Ovary (tissue), 3 donors: ENCODE measurements at regions not wholly inside any gene's neighbourhood (a gene's known extent, or its start where the extent isn't known, plus 50 kb on each side); places are given as distances from the start of the nearest gene placed in this dataset.
"Not testable (repeated sequence)": the region's sequence is repeated elsewhere in the genome, so short reads cannot be mapped to it uniquely, and the experiment has no call there.

Source experiments
- CTCF ChIP-seq, 3 donors: fragments of 450-650 bp in 2 of 3; fragments of 200-600 bp in 1 of 3; IDR thresholded peaks; one replicate each; pipeline versions ENCODE4 v1.5.1 to v1.8.0; 2016 to 2022; ENCODE audit warnings: antibody characterized with exemption in 3 of 3, mild to moderate bottlenecking in 1 of 3
- POLR2A ChIP-seq: fragments of 450-650 bp; IDR thresholded peaks from one replicate; pipeline ENCODE4 v1.6.1; 2017; ENCODE audit warnings: antibody characterized with exemption, mild to moderate bottlenecking, moderate library complexity
- donor health status: DM: no; HTN: no; CAD: no.

DNA sequence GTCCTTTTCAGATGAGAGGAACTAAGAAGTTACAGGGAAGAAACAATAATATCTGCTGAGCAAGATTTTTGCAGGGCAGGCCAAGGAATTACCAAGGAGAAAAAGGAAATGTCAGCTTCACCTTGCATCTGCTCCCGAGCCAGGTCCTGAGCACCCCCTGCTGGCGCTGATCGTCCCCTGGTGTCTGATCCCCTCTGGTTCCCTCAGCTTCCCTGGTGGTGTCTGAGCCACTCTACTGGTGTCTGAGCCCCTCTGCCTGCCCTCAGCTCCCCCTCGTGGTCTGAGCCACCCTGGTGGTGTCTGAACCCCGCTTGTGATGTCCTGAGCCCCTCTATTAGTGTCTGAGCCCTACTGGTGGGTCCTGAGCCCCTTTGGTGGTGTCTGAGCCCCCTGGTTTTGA, 485.7 kb downstream of the GOLGA6L6 start:
- TF ChIP-seq CTCF (IDR thresholded peaks at IDR 0.05); POLR2A: not testable (repeated sequence)
